ENCODE measurements at regions not wholly inside any gene's neighbourhood (a gene's known extent, or its start where the extent isn't known, plus 50 kb on each side); places are given as distances from the start of the nearest gene placed in this dataset.

- WGBS: 78% methylated on average over 4 of the region's 4 CpGs
These were observed 85.2 kb upstream of the FAM216B start for GRCh38 chr13:42696191-42696590.

GRCh38 chr13:42699912-42700311, 81.5 kb upstream of the FAM216B start:
- H3K4me1 ChIP-seq (ENCODE audit: insufficient read depth, low read length): no peaks in the 10 kb centered on the region
- H3K4me3 ChIP-seq (ENCODE audit: low read length): no peak overlapping the region
- H3K27me3 ChIP-seq (ENCODE audit: insufficient read depth, low read length): no peaks in the 10 kb centered on the region
- no peaks in the 10 kb centered on the region for H3K36me3 ChIP-seq (ENCODE audit: insufficient read depth, low read length)
- no peak overlapping the region for H3K9ac ChIP-seq (ENCODE audit: low read depth, low read length)
- H3K27ac ChIP-seq (ENCODE audit: low read depth, low read length): no peak overlapping the region
- WGBS: 97% methylated on average over 6 of the region's 6 CpGs
- H3K9me3 ChIP-seq (ENCODE audit: insufficient read depth, low read depth, low read length): no peaks in the 10 kb centered on the region

More at GRCh38 chr13:42696191-42696590, 85.2 kb upstream of the FAM216B start:
- no peak overlapping the region for H3K27ac ChIP-seq (ENCODE audit: low read depth, low read length)
- H3K9ac ChIP-seq (ENCODE audit: low read depth, low read length): no peak overlapping the region
- no peaks in the 10 kb centered on the region for H3K4me1 ChIP-seq (ENCODE audit: insufficient read depth, low read length)
- no peak overlapping the region for H3K4me3 ChIP-seq (ENCODE audit: low read length)
- no peaks in the 10 kb centered on the region for H3K36me3 ChIP-seq (ENCODE audit: insufficient read depth, low read length)
- no peaks in the 10 kb centered on the region for H3K9me3 ChIP-seq (ENCODE audit: insufficient read depth, low read depth, low read length)
- H3K27me3 ChIP-seq (ENCODE audit: insufficient read depth, low read length): no peaks in the 10 kb centered on the region

- Histone ChIP-seq H3K4me3 (ENCODE audit: low read length) (no peak overlapping the region), H3K9ac (ENCODE audit: low read depth, low read length) (no peak overlapping the region), H3K9me3 (ENCODE audit: insufficient read depth, low read depth, low read length) (no peaks in the 10 kb centered on the region), H3K36me3 (ENCODE audit: insufficient read depth, low read length) (no peaks in the 10 kb centered on the region), H3K27ac (ENCODE audit: low read depth, low read length) (no peak overlapping the region), H3K4me1 (ENCODE audit: insufficient read depth, low read length) (no peaks in the 10 kb centered on the region), H3K27me3 (ENCODE audit: insufficient read depth, low read length) (no peaks in the 10 kb centered on the region)
- 95% methylated on average over 2 of the region's 2 CpGs for WGBS
These were observed 78.7 kb upstream of the FAM216B start for GRCh38 chr13:42702716-42703115.

GRCh38 chr13:42703740-42704139, 77.6 kb upstream of the FAM216B start:
- Histone ChIP-seq H3K27ac (ENCODE audit: low read depth, low read length) (no peak overlapping the region), H3K27me3 (ENCODE audit: insufficient read depth, low read length) (no peaks in the 10 kb centered on the region), H3K4me1 (ENCODE audit: insufficient read depth, low read length) (no peaks in the 10 kb centered on the region), H3K9ac (ENCODE audit: low read depth, low read length) (no peak overlapping the region), H3K9me3 (ENCODE audit: insufficient read depth, low read depth, low read length) (no peaks in the 10 kb centered on the region), H3K36me3 (ENCODE audit: insufficient read depth, low read length) (no peaks in the 10 kb centered on the region), H3K4me3 (ENCODE audit: low read length) (no peak overlapping the region)

GRCh38 chr13:42706286-42706685, 75.1 kb upstream of the FAM216B start:
- no peak overlapping the region for H3K4me3 ChIP-seq (ENCODE audit: low read length)
- 93% methylated on average over 2 of the region's 3 CpGs for WGBS
- H3K36me3 ChIP-seq (ENCODE audit: insufficient read depth, low read length): no peaks in the 10 kb centered on the region
- no peak overlapping the region for H3K9ac ChIP-seq (ENCODE audit: low read depth, low read length)
- no peaks in the 10 kb centered on the region for H3K9me3 ChIP-seq (ENCODE audit: insufficient read depth, low read depth, low read length)
- no peak overlapping the region for H3K27ac ChIP-seq (ENCODE audit: low read depth, low read length)
- H3K27me3 ChIP-seq (ENCODE audit: insufficient read depth, low read length): no peaks in the 10 kb centered on the region
- H3K4me1 ChIP-seq (ENCODE audit: insufficient read depth, low read length): no peaks in the 10 kb centered on the region

- H3K4me3 ChIP-seq (ENCODE audit: low read length): no peak overlapping the region
- H3K36me3 ChIP-seq (ENCODE audit: insufficient read depth, low read length): no peaks in the 10 kb centered on the region
- H3K27me3 ChIP-seq (ENCODE audit: insufficient read depth, low read length): no peaks in the 10 kb centered on the region
- no peaks in the 10 kb centered on the region for H3K9me3 ChIP-seq (ENCODE audit: insufficient read depth, low read depth, low read length)
- whole genome bisulfite sequencing: 93% methylated on average over 4 of the region's 4 CpGs
- H3K4me1 ChIP-seq (ENCODE audit: insufficient read depth, low read length): no peaks in the 10 kb centered on the region
- no peak overlapping the region for H3K9ac ChIP-seq (ENCODE audit: low read depth, low read length)
- no peak overlapping the region for H3K27ac ChIP-seq (ENCODE audit: low read depth, low read length)
These were observed 74.3 kb upstream of the FAM216B start for GRCh38 chr13:42707048-42707447.

GRCh38 chr13:42707586-42707985, 73.8 kb upstream of the FAM216B start:
- Histone ChIP-seq H3K9ac (ENCODE audit: low read depth, low read length) (no peak overlapping the region), H3K4me1 (ENCODE audit: insufficient read depth, low read length) (no peaks in the 10 kb centered on the region), H3K4me3 (ENCODE audit: low read length) (no peak overlapping the region), H3K27me3 (ENCODE audit: insufficient read depth, low read length) (no peaks in the 10 kb centered on the region), H3K36me3 (ENCODE audit: insufficient read depth, low read length) (no peaks in the 10 kb centered on the region), H3K27ac (ENCODE audit: low read depth, low read length) (no peak overlapping the region), H3K9me3 (ENCODE audit: insufficient read depth, low read depth, low read length) (no peaks in the 10 kb centered on the region)
- 93% methylated on average over 4 of the region's 4 CpGs for WGBS

GRCh38 chr13:42708391-42708790, 73.0 kb upstream of the FAM216B start:
- Histone ChIP-seq H3K36me3 (ENCODE audit: insufficient read depth, low read length) (no peaks in the 10 kb centered on the region), H3K9ac (ENCODE audit: low read depth, low read length) (no peak overlapping the region), H3K9me3 (ENCODE audit: insufficient read depth, low read depth, low read length) (no peaks in the 10 kb centered on the region), H3K27ac (ENCODE audit: low read depth, low read length) (no peak overlapping the region), H3K27me3 (ENCODE audit: insufficient read depth, low read length) (no peaks in the 10 kb centered on the region), H3K4me1 (ENCODE audit: insufficient read depth, low read length) (no peaks in the 10 kb centered on the region), H3K4me3 (ENCODE audit: low read length) (no peak overlapping the region)
- 83% methylated on average over 2 of the region's 4 CpGs for WGBS

GRCh38 chr13:42709276-42709675, 72.1 kb upstream of the FAM216B start:
- WGBS: 98% methylated on average over 2 of the region's 2 CpGs
- Histone ChIP-seq H3K27ac (ENCODE audit: low read depth, low read length) (no peak overlapping the region), H3K4me3 (ENCODE audit: low read length) (no peak overlapping the region), H3K36me3 (ENCODE audit: insufficient read depth, low read length) (no peaks in the 10 kb centered on the region), H3K9ac (ENCODE audit: low read depth, low read length) (no peak overlapping the region), H3K4me1 (ENCODE audit: insufficient read depth, low read length) (no peaks in the 10 kb centered on the region), H3K9me3 (ENCODE audit: insufficient read depth, low read depth, low read length) (no peaks in the 10 kb centered on the region), H3K27me3 (ENCODE audit: insufficient read depth, low read length) (no peaks in the 10 kb centered on the region)

GRCh38 chr13:42715909-42716308, 65.5 kb upstream of the FAM216B start:
- 87% methylated on average over 3 of the region's 3 CpGs for WGBS
- Histone ChIP-seq H3K9me3 (ENCODE audit: insufficient read depth, low read depth, low read length) (no peaks in the 10 kb centered on the region), H3K9ac (ENCODE audit: low read depth, low read length) (no peak overlapping the region), H3K27me3 (ENCODE audit: insufficient read depth, low read length) (no peaks in the 10 kb centered on the region), H3K4me1 (ENCODE audit: insufficient read depth, low read length) (no peaks in the 10 kb centered on the region), H3K36me3 (ENCODE audit: insufficient read depth, low read length) (no peaks in the 10 kb centered on the region), H3K27ac (ENCODE audit: low read depth, low read length) (no peak overlapping the region), H3K4me3 (ENCODE audit: low read length) (no peak overlapping the region)

GRCh38 chr13:42717176-42717575, 64.2 kb upstream of the FAM216B start:
- Histone ChIP-seq H3K9ac (ENCODE audit: low read depth, low read length) (no peak overlapping the region), H3K9me3 (ENCODE audit: insufficient read depth, low read depth, low read length) (no peaks in the 10 kb centered on the region), H3K4me3 (ENCODE audit: low read length) (no peak overlapping the region), H3K36me3 (ENCODE audit: insufficient read depth, low read length) (no peaks in the 10 kb centered on the region), H3K4me1 (ENCODE audit: insufficient read depth, low read length) (no peaks in the 10 kb centered on the region), H3K27ac (ENCODE audit: low read depth, low read length) (no peak overlapping the region), H3K27me3 (ENCODE audit: insufficient read depth, low read length) (no peaks in the 10 kb centered on the region)
- WGBS: 100% methylated on average over 1 of the region's 1 CpG

GRCh38 chr13:42720113-42720857, 61.1 kb upstream of the FAM216B start:
- Histone ChIP-seq H3K9ac (ENCODE audit: low read depth, low read length) (no peak overlapping the region), H3K27me3 (ENCODE audit: insufficient read depth, low read length) (no peaks in the 10 kb centered on the region), H3K4me1 (ENCODE audit: insufficient read depth, low read length) (no peaks in the 10 kb centered on the region), H3K27ac (ENCODE audit: low read depth, low read length) (no peak overlapping the region), H3K4me3 (ENCODE audit: low read length) (no peak overlapping the region), H3K9me3 (ENCODE audit: insufficient read depth, low read depth, low read length) (no peaks in the 10 kb centered on the region), H3K36me3 (ENCODE audit: insufficient read depth, low read length) (no peaks in the 10 kb centered on the region)
- WGBS: 91% methylated on average over 12 of the region's 12 CpGs
